Gastrocnemius medialis (tissue), 4 donors: ENCODE measurements at regions not wholly inside any gene's neighbourhood (a gene's known extent, or its start where the extent isn't known, plus 50 kb on each side); places are given as distances from the start of the nearest gene placed in this dataset.

Experiments
- POLR2A ChIP-seq, 2 donors: fragments of 450-650 bp; IDR thresholded peaks; one replicate each; pipeline ENCODE4 v1.6.1; 2017; ENCODE audit warnings: antibody characterized with exemption in 2 of 2, mild to moderate bottlenecking in 2 of 2, moderate library complexity in 2 of 2
- TF ChIP-seq, protein P1 (sequence below), 5 experiments: fragments of 450-650 bp in 3 of 5; fragments of 200-600 bp in 2 of 5; sonication (generic) in 2 of 5; IDR thresholded peaks in 4 of 5; conservative IDR thresholded peaks in 1 of 5; 1 replicate in 4 of 5; 2 replicates in 1 of 5; pipeline ENCODE4 v1.5.1; 2016 to 2019; ENCODE audit warnings: antibody characterized with exemption in 5 of 5, mild to moderate bottlenecking in 3 of 5, moderate library complexity in 3 of 5

DNA sequence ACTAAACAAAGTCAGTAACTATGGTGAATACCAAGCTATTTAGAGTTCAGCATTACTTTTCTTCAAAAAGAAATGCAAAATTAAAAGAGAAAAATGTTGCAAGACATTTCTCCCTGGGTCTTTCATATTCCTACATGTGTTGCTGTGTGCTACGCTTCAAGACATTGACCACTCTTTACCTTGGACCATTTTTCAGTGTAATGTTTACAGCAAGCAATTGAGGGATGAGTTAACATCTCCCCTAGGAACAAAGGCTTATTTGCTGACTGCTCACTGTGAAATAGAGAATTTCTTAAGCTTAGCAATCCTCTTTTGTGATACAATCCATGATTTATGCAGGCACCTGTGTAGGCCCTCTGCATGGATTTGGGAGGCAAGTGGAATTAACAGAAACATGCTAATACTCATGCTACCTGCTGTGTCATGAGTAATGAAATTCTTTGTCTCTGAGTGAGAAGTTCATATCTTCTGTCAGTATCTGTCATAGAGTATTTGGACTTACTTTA lies 1202.9 kb upstream of the CDH8 start:
- TF ChIP-seq, protein P1, sequence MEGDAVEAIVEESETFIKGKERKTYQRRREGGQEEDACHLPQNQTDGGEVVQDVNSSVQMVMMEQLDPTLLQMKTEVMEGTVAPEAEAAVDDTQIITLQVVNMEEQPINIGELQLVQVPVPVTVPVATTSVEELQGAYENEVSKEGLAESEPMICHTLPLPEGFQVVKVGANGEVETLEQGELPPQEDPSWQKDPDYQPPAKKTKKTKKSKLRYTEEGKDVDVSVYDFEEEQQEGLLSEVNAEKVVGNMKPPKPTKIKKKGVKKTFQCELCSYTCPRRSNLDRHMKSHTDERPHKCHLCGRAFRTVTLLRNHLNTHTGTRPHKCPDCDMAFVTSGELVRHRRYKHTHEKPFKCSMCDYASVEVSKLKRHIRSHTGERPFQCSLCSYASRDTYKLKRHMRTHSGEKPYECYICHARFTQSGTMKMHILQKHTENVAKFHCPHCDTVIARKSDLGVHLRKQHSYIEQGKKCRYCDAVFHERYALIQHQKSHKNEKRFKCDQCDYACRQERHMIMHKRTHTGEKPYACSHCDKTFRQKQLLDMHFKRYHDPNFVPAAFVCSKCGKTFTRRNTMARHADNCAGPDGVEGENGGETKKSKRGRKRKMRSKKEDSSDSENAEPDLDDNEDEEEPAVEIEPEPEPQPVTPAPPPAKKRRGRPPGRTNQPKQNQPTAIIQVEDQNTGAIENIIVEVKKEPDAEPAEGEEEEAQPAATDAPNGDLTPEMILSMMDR (IDR thresholded peaks at IDR 0.05 in 4 of 5, conservative IDR thresholded peaks at IDR 0.05 in 1 of 5) = no peak
- no peak for TF ChIP-seq POLR2A (IDR thresholded peaks at IDR 0.05)
